HG03108 (cell line): ENCODE measurements at regions not wholly inside any gene's neighbourhood (a gene's known extent, or its start where the extent isn't known, plus 50 kb on each side); places are given as distances from the start of the nearest gene placed in this dataset.

Source experiments
- ATAC-seq: cut with Tn5 transposase; IDR thresholded peaks from one replicate; pipeline ENCODE4 v1.9.1; 2021; ENCODE audit warnings: moderate library complexity; ENCODE audit not compliant: unreplicated experiment

- no peak for ATAC-seq
Observed at GRCh38 chr2:37588316-37588777, 83.1 kb downstream of the CDC42EP3 start.

GRCh38 chr2:37589298-37589697 lies 82.1 kb downstream of the CDC42EP3 start:
- peak; percentile 33 for ATAC-seq

- no peak for ATAC-seq
Observed at GRCh38 chr2:37590119-37590571, 81.3 kb downstream of the CDC42EP3 start.
